ENCODE measurements at regions not wholly inside any gene's neighbourhood (a gene's known extent, or its start where the extent isn't known, plus 50 kb on each side); places are given as distances from the start of the nearest gene placed in this dataset.

- DNase-seq (ENCODE audit: low read depth in 3 of 3, low spot score in 2 of 3): no peak
Observed at GRCh38 chr9:135332979-135333748, 146.4 kb upstream of the PPP1R26 start.

DNA sequence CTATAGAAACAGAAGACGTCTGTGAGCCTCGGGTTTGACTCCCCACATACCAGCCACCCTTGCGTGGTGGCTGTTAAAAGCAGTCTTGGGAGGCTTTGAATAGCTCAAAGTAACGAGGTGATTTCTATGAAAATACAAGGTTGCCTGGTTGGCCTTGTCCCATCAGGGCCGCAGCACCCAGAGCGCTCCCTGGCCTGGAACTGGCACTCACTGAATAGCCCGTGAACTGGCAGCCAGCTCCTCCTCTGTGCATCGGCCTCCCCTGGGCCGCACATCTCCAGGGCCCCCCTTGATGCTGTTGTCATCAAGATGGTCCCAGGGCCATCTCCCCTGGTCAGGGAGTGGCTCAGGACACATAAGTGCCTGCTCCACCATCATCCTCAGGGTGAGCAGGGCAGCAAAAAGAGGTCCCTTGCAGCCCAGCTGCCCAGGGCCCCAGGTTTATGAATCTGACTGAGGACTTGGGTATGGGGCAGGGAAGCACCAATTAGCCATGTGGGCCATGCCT is 144.6 kb upstream of the PPP1R26 start:
- DNase-seq (ENCODE audit: low read depth in 3 of 3, low spot score in 2 of 3): no peak

DNA sequence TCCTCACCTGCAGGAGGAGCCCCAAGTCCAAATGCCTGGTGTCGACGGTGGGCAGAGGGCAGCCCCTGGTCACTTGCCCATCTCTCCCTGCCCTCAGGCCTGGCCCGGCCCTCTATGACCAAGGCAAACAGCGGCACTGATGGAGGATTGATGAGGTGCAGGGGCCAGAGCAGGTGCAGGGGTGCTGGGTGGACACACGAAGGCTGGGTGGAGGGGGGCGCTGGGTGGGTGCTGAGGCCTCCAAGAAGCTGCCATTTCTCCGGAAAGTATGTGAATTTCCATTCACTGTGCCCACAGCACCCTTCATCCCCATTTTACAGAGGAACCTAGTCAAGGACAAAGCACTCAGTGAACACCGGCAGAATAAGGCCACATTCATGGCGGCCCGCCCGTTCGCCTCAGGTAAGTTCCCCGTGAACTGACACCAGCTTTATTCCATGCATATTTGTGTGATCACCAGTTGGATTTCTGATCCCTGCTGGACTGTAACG is 143.8 kb upstream of the PPP1R26 start:
- DNase-seq (ENCODE audit: low read depth in 3 of 3, low spot score in 2 of 3): no peak

DNA sequence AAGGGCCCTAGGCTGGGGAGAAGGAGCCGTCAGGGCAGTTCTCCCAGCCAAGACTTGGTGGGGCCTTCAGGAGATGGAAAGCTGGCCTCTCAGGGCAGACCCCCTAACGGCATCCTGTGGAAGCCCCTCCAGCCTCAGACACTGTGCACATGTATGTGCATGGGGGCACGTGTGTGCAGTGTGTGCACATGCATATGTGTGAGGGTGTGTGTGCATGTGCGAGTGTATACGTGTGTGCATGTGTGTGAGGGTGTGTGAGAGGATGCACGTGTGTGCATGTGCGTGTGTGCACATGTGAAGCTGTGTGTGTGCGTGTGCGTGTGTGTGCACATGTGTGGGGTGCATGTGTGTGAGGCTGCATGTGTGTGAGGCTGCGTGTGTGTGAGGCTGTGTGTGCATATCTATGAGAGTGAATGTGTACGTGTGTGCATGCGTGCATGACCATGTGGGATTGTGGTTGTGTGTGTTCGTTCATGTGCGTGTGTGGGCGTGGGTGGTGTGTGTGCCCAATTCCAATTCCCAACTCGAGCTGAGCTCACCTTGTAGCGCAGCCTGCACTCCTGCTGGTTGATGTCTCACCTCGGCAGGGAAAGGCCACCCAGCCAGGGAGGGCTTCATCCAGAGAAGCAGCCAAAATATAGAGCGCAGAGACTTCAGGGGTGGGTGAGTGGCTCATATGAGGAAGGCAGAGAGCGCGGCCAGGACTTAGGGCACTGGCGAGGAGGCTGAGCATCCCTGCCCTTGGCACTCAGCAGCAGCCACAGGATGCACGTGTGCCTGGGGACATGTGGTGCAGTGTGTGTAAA is 142.7 kb upstream of the PPP1R26 start:
- no peak for DNase-seq (ENCODE audit: low read depth in 3 of 3, low spot score in 2 of 3)

DNA sequence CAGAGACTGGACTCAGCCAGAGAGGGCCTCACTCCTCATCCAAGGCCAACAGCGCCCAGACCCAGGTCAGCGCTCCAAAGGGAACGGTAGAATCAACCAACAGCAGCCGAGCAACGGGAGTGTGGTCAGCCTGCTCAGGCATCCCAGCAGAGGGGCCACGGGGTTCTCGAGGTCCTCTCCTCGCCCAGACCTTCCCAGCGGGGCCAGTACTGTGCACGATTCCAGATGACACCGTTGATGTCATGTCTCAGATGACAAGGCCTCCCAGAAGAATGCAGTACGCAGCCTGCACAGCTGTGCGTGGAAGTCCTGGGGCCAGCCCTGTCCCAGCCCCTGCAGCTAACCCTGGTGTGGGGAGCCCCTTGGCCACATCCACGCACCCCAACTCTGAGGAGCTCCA is 141.0 kb upstream of the PPP1R26 start:
- DNase-seq (ENCODE audit: low read depth in 3 of 3, low spot score in 2 of 3): no peak

- no peak for DNase-seq (ENCODE audit: low read depth in 3 of 3, low spot score in 2 of 3)
Observed at GRCh38 chr9:135339378-135339973, 140.1 kb upstream of the PPP1R26 start.

- DNase-seq (ENCODE audit: low read depth in 3 of 3, low spot score in 2 of 3): no peak
Observed at GRCh38 chr9:135340143-135340655, 139.4 kb upstream of the PPP1R26 start.

- no peak for DNase-seq (ENCODE audit: low read depth in 3 of 3, low spot score in 2 of 3)
Observed at GRCh38 chr9:135340726-135341475, 138.7 kb upstream of the PPP1R26 start.

DNA sequence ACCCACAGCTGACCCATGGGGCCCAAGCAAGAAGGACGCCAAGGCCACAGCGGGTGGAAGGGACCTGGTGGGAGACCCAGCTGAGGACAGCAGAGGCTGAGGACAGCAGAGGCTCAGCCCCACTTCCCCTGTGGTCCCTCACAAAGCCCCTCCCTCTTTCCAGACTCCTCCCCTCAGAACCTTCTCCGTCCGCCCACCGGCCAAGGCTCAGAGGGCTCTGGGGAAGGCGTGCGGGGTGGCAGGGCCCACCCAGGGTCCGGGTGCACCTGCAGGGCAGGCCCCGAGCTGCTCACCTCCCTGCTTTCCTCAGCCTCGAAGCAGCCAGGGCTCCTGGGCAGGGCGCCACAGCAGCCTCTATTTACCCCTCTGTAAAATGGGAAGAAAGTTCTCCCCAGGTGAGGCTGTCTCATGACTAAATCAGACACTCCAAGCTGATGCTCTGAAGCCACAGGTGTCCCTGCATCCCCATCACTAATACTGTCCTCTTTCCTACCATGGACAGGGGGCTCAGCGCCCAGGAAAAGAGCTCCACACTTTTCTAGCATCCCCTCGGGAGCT is 137.9 kb upstream of the PPP1R26 start:
- DNase-seq (ENCODE audit: low read depth in 3 of 3, low spot score in 2 of 3): no peak

GRCh38 chr9:135342206-135343130 is 137.1 kb upstream of the PPP1R26 start:
- DNase-seq (ENCODE audit: low read depth in 3 of 3, low spot score in 2 of 3): no peak

DNA sequence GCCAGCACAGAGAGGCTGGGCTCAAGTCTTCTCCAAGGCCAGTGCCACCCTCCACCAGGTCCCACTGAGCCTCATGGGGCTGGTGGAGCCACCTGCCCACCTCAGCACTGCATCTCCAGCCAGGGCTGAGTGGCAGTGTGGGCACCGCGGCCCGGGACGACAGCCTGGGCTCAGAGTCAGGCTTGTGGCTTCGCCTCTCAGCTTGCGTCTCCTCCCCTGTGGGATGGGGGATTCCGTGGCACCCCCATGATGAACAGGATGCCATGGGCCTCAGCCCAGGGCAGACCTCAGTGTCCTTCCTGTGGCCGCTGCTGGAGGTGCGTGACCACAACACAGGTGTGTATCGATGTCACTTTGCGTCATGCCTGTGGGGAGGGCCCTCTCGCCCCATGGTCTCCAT is 136.4 kb upstream of the PPP1R26 start:
- no peak for DNase-seq (ENCODE audit: low read depth in 3 of 3, low spot score in 2 of 3)

- DNase-seq (ENCODE audit: low read depth in 3 of 3, low spot score in 2 of 3): peak in 2 of 3 donors; percentile 44 to 47
Observed at GRCh38 chr9:135343837-135344522, 135.6 kb upstream of the PPP1R26 start.

DNA sequence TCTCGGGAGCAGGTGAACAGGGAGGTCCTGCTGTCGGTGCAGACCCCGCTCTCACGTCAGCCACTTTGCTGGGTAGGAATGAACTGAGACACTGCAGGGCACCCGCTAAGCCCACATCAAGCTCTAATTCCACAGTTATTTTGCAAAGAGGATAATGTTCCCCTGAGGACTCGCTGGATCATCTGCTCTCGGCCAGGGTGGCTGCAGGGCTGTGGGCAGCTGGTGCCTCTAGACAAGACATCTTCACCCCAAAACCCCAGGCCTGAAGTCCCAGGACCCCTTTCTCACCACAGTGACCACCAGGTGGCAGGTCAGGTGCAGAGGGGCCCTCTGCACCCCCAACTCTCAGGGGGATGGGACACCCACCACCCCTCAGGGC is 135.1 kb upstream of the PPP1R26 start:
- DNase-seq (ENCODE audit: low read depth in 3 of 3, low spot score in 2 of 3): no peak

DNA sequence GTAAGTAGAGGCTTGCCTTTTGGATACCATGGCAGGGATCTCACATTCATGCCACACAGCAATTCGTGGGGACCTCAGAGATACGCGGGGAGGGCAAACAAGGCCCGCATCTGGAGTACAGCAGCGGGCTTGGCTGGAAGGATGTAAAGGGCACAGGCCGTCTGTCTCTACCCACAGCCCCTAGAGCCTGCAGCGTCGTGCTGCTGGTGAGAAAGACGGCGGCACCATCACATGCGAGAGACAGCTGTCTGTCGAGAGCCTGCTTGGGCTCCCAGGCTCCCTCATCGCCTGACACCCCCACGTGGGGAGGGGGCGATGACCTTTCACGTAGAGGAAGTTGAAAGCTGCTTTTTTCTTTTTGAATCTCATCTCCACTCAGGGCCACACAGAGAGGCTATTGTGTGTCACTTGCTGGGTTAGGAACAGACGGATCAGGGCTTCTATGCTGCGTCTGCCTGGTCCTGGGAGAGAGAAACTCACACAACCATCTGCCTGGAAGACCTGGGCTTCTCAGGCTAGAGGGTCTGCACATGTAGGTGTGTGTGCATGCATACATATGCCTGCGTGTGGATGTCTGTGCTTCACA is 134.6 kb upstream of the PPP1R26 start:
- no peak for DNase-seq (ENCODE audit: low read depth in 3 of 3, low spot score in 2 of 3)

- DNase-seq (ENCODE audit: low read depth in 3 of 3, low spot score in 2 of 3): no peak
Observed at GRCh38 chr9:135345775-135346433, 133.7 kb upstream of the PPP1R26 start.

DNA sequence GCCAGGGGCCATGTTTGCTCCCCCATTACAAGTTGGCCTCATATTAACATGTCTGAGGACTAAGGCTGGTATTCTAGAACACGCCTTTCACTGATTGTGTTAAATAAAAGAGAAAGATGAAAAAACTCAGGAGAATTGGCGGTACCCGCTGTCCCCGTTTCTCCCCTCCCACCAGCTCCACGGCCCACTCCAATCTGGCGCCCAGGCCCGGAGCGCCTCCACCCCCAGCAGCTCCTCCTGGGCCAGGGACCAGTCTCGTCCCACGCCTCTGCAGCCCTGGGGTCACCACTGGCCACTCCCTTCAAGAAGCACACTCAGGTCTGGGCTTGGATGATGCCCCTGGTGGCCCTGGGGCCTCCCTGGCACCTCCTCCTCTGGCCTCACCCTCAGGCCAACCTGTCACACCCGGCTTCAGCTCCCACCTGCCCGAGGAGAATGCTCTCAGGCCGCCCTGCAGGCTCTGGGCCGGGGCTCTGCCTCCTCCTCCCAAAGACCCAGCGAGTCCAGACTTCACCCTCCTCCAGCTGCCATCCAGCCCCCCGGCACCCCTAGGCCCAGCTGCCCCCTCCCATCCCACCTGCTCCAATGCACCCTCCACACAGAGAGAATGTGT is 133.0 kb upstream of the PPP1R26 start:
- no peak for DNase-seq (ENCODE audit: low read depth in 3 of 3, low spot score in 2 of 3)

- DNase-seq (ENCODE audit: low read depth in 3 of 3, low spot score in 2 of 3): no peak
Observed at GRCh38 chr9:135347461-135347860, 132.1 kb upstream of the PPP1R26 start.

All from right renal cortex interstitium (tissue), 3 donors.